NCI-H774 (cell line): ENCODE measurements at regions not wholly inside any gene's neighbourhood (a gene's known extent, or its start where the extent isn't known, plus 50 kb on each side); places are given as distances from the start of the nearest gene placed in this dataset.

ENCODE experiments used
- DNase-seq: peaks from one replicate; lab custom pipeline; 2025; lab: John Stamatoyannopoulos, UW

GRCh38 chr6:12383448-12383847 is 93.3 kb downstream of the EDN1 start:
- DNase-seq, result no peak

- DNase-seq, result no peak
Observed at GRCh38 chr6:12384357-12384912, 94.3 kb downstream of the EDN1 start.

- no peak for DNase-seq
Observed at GRCh38 chr6:12385316-12385715, 95.2 kb downstream of the EDN1 start.

- DNase-seq, result no peak
Observed at GRCh38 chr6:12386816-12387215, 96.7 kb downstream of the EDN1 start.

DNA sequence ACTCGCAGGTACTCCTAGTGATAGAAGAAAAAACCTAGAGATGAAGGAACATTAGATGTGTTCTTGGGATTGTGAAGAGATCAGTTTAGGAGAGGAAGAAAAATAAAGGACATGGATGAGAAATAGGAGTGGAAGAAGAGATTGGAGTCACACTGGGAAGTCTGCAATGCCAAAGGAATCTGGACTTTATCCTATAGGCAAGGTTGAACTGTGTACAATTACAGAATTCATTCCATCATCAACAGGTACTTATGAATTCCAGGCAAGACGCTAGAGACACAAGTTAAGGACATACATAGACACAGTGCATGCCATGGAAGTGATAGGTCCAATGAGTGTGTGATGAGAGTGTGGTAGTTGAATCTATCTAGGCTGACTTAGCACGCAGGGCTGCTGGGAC is 101.3 kb downstream of the EDN1 start:
- DNase-seq, result no peak

- DNase-seq, result no peak
Observed at GRCh38 chr6:12392490-12392889, 102.3 kb downstream of the EDN1 start.

DNA sequence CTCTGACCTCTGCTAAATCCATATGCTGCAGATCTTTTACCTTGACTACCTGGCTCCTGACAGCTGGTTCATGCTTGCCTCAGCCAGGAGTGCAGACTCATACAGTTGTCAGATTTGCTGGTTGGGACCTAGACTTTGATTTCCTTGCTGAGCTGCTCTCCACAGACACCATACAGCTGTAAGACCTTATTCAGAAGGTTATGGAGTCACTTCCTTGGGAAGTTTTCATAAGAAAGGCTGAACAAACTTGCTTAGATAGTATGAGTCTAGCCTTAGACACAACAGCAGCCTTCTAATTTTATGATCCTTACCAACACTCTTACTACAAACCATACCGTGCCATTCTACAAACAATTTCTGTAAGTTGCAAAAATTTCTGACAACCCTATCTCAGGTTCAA is 102.9 kb downstream of the EDN1 start:
- no peak for DNase-seq

GRCh38 chr6:12394170-12394569 is 104.0 kb downstream of the EDN1 start:
- DNase-seq, result no peak

GRCh38 chr6:12395898-12396297 is 105.7 kb downstream of the EDN1 start:
- DNase-seq, result no peak

- DNase-seq, result no peak
Observed at GRCh38 chr6:12401200-12401599, 111.0 kb downstream of the EDN1 start.

GRCh38 chr6:12403201-12403826 is 113.2 kb downstream of the EDN1 start:
- no peak for DNase-seq

DNA sequence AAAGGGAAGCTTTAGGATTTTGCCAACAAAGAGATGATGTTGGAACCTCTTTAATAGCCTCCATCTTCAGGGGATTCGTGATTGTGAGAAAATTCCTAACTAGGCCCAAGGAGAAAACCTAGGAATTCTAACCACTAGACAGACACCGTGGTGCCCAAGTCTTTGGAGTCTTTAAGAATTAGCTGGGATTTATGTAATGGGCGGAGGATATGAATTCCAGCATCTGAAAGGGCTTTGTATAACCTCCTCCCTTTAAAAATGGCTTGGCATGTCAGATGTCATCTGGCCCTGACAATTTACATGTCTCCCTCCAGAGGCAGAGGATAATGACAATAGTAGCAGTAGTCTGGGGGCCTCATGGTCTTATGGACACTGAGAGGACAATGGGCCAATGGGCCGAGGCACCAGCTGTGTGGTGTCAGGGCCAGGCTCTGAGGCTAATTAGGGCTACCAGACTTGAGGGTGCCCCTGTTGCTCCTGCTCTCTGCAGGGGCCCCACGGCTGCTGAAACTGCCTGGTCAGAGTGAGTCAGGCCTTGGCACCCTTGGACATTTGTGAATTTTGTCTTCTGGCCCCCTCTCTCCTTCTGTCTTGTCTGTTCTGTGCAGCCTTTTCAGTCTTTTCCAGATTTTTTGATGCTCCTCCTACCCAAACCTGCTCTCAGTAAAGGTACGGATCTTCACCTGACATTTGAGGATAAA is 113.9 kb downstream of the EDN1 start:
- no peak for DNase-seq

DNA sequence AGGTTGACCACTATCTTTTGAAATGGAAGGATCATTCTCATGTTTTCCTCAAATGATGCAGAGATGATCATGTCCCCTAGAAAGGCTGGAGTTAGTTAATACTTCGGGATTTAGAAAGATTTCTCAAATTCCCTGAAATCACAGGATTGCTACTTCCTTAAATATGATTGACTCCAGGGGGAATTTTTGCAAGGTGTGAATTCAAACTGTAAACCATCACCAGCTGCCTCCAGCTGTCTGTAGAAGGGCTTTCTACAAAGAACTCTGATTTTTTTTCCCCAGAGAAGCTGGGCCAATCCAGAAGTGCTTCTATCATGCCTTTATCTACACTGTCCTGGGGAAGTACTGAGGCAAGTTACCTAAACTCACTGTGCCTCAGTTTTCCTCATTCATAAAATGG is 114.5 kb downstream of the EDN1 start:
- DNase-seq, result no peak

GRCh38 chr6:12408752-12409151 is 118.6 kb downstream of the EDN1 start:
- no peak for DNase-seq

- no peak for DNase-seq
Observed at GRCh38 chr6:12410946-12411345, 120.8 kb downstream of the EDN1 start.

DNA sequence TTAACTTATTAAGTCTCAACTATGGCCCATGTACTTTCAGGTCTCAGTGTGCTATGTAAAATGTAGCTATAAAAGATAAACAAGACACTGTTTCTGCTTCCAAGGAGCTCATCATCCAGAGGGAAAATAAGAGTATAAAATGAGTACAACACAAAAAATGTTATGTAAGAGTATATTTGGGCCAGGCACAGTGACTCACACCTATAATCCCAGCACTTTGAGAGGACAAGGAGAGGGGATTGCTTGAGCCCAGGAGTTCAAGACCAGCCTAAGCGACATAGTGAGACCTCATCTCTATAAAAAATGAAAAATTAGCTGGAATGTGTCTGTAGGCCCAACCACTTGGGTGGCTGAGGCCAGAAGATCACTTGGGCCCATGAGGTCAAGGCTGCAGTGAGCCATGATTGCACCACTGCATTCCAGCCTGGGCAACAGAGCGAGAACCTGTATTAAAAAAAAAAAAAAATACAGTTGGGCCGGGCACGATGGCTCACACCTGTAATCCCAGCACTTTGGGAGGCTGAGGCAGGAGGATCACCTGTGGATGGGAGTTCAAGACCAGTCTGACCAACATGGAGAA is 124.0 kb downstream of the EDN1 start:
- DNase-seq, result no peak

- DNase-seq, result no peak
Observed at GRCh38 chr6:12415980-12416598, 125.9 kb downstream of the EDN1 start.

- DNase-seq, result no peak
Observed at GRCh38 chr6:12417191-12417590, 127.0 kb downstream of the EDN1 start.

- no peak for DNase-seq
Observed at GRCh38 chr6:12418946-12419345, 128.8 kb downstream of the EDN1 start.

- DNase-seq, result no peak
Observed at GRCh38 chr6:12419631-12420272, 129.6 kb downstream of the EDN1 start.

DNA sequence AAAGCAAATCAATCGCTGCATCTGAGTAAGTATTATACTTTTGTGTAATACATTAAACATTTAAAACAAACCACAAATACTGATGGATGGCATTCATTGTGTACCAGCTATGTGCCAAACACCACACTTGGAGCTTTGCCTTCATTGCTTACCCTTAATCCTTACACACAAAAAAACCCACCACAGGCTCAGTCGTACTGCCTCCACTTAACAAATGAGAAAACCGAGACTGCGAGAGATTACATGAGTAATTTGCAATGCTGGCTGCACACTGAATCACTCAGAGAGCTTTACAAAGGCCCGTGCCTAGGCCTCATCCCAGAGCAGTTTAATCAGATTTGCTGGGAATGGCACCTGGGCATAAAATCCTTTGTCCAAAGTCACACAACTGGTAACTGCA is 130.5 kb downstream of the EDN1 start:
- no peak for DNase-seq

DNA sequence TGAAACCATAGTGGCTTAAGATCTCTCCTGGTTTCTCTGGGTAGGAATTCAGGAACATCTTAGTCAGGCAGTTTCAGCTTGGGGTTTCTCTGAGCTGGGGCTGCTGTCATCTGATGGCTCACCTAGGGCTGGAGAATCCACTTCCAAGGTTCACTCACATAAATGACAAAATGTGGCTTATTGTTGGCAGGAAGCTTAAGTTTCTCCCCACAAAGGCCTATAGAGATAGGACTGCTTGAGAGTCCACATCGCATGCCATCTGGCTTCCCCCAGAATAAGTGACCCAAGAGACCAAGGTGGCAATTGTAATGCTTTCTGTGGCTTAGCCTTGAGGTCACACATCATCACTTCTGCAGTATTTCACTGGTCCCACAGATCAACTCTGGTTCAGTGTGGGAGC is 131.4 kb downstream of the EDN1 start:
- no peak for DNase-seq
